LNCaP clone FGC (cell line): ENCODE measurements at regions not wholly inside any gene's neighbourhood (a gene's known extent, or its start where the extent isn't known, plus 50 kb on each side); places are given as distances from the start of the nearest gene placed in this dataset.

Experiments used
- DNase-seq: peaks from one replicate; pipeline ENCODE4 v3.0.0-alpha.2; 2011; ENCODE audit warnings: low read depth
- H3K4me3 ChIP-seq: 2 replicates; pipeline ENCODE4 v1.5.1; 2011; ENCODE audit warnings: mild to moderate bottlenecking, low read depth, low read length, control low read depth
- CTCF ChIP-seq: IDR thresholded peaks from 2 replicates; pipeline ENCODE4 v1.5.1; 2012; ENCODE audit warnings: mild to moderate bottlenecking; ENCODE audit not compliant: control insufficient read depth, insufficient read depth; ENCODE audit errors: extremely low read depth

DNA sequence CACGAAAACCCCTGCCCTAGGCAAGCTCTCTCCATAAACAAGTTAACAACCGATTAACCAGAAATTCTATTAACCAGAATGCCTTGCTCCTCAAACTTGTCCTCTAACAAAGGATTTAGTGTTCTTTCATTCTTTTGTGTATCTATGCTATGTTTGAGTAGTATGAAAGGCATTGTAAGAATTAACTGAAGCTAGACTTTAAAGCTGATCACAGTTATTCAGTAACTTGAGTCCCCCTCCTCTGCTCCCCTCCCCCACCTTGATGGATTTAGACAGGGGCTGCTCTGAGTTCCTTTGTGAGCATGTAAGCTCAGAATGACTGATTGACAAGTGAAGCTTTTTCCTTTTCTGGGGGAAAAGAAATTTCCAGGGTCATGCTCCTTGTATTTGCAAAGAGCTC is 257.6 kb downstream of the TTLL7 start:
- TF ChIP-seq CTCF, result no peak
- H3K4me3 ChIP-seq, result no peak overlapping the region
- DNase-seq, result no peak

GRCh38 chr1:83735526-83735925 is 263.4 kb downstream of the TTLL7 start:
- TF ChIP-seq CTCF, result no peak
- no peak overlapping the region for H3K4me3 ChIP-seq
- peak; percentile 39 for DNase-seq

DNA sequence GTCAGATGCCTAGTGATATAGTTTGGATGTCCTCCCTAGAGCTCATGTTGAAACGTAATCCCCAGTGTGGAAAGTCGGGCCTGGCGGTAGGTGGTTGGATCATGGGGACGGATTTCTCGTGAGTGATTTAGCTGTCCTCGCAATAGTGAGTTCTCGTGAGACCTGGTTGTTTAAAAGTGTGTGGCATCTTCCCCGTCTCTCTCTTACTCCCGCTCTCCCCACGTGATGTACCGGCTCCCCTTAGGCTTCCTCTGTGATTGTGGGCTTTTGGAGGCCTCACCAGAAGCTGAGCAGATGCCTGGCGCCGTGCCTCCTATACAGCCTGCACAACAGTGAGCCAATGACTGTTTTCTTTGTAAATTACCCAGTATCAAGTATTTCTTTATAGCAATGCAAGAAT is 264.5 kb downstream of the TTLL7 start:
- no peak for TF ChIP-seq CTCF
- DNase-seq, result no peak
- H3K4me3 ChIP-seq, result no peak overlapping the region

DNA sequence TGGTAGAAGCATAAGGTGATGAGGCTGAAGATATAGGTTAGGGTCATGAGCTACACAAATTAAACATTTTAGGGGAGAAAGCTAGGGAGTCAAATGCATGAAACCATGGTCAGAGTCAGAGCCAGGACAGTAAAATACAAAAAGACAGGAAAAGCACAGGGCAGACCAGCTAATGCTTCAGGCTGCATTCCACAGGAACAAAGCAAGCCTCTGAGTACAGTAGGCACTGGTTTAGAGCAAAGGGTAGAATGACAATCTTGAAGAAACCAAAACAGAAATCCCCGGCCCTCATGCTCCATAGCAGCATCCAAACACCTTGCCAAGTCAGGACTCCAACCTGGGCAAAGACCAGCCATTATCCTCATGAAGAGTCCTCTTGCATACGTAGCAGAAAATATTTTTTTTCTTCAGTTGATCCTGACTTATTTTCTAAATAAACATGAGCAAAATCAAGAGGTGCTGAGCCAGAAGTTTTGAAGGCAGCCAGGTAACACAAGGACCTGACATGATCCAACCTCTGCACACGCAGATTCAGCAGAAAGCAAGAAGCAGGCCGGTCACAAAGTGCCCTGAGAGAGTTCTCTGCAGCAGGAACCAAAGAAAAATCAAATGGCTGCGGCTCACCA is 273.1 kb downstream of the TTLL7 start:
- no peak overlapping the region for H3K4me3 ChIP-seq
- DNase-seq, result no peak

DNA sequence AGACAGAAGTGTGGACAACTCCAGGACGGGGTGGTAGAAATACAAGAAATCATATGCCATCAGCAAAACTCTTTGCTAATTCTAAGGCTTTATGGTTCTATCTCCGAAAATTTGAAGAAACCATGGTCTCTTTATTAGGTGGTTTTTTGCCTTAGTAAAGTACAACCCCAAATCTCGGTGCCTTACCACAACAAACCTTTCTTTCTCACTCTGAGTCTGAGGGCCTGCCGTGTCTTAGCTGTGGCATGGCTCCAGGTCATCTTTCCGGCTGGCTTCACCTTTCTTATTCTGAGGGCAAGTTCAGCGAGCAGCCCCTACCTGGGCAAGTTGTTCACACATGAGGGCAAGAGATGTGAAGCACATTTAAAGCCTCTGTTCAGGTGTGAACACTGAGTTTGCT is 280.6 kb downstream of the TTLL7 start:
- no peak overlapping the region for H3K4me3 ChIP-seq
- DNase-seq, result no peak
- TF ChIP-seq CTCF, result no peak

More for the DNA sequence above, 273.1 kb downstream of the TTLL7 start:
- TF ChIP-seq CTCF, result no peak

GRCh38 chr1:83717785-83718184 is 281.1 kb downstream of the TTLL7 start:
- no peak overlapping the region for H3K4me3 ChIP-seq
- no peak for DNase-seq
- TF ChIP-seq CTCF, result no peak

GRCh38 chr1:83716641-83717040 is 282.3 kb downstream of the TTLL7 start:
- DNase-seq, result no peak
- no peak overlapping the region for H3K4me3 ChIP-seq
- no peak for TF ChIP-seq CTCF
